ENCODE measurements at regions not wholly inside any gene's neighbourhood (a gene's known extent, or its start where the extent isn't known, plus 50 kb on each side); places are given as distances from the start of the nearest gene placed in this dataset.

DNA sequence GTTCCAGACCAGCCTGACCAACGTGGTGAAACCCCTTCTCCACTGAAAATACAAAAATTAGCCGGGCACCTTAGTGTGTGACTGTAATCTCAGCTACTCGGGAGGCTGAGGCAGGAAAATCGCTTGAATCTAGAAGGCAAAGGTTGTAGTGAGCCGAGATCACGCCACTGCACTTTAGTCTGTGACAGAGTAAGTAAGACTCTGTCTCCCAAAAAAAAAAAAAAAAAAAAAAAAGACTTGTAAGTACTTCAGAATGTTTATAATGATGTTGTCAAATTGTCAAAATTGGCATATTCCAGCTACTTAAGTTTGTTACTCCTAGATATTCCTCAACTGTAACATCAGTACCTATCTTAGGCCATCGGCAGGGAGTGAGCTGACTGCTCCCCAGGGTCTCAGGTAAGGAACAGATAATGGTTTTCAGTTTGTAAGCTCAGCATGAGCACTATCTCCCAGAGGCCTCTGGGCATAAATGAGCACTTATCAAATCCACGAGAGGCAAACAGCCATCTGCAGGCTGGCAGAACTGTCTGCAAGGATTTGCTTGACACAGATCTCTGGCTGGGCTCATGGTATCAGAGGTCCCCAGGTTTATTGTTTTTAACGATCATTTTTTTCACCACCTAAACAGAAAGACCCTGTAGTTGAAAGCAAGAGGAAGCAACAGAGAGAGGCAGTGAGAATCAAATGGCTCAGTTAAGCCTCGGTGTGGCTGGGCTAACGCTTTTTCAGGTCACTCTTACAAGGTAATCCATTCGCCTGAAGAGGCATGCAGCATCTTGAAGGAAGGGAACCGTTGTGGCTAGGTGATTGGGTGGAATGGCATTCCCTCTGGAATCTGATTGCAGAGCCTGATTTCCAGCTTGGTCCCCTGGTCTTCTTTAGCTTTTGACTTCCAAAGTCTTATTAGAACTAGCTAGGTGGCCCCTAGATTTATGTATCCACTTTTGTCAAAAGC, 115.9 kb downstream of the LY86 start:
- TF ChIP-seq, protein P1, sequence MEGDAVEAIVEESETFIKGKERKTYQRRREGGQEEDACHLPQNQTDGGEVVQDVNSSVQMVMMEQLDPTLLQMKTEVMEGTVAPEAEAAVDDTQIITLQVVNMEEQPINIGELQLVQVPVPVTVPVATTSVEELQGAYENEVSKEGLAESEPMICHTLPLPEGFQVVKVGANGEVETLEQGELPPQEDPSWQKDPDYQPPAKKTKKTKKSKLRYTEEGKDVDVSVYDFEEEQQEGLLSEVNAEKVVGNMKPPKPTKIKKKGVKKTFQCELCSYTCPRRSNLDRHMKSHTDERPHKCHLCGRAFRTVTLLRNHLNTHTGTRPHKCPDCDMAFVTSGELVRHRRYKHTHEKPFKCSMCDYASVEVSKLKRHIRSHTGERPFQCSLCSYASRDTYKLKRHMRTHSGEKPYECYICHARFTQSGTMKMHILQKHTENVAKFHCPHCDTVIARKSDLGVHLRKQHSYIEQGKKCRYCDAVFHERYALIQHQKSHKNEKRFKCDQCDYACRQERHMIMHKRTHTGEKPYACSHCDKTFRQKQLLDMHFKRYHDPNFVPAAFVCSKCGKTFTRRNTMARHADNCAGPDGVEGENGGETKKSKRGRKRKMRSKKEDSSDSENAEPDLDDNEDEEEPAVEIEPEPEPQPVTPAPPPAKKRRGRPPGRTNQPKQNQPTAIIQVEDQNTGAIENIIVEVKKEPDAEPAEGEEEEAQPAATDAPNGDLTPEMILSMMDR (IDR thresholded peaks at IDR 0.05; ENCODE audit: low read length, missing control alignments): no peak
- H3K4me3 ChIP-seq (replicated peaks; ENCODE audit: low read depth, low read length): no peak overlapping the region
- DNase-seq (ENCODE audit: low read depth): no peak

DNA sequence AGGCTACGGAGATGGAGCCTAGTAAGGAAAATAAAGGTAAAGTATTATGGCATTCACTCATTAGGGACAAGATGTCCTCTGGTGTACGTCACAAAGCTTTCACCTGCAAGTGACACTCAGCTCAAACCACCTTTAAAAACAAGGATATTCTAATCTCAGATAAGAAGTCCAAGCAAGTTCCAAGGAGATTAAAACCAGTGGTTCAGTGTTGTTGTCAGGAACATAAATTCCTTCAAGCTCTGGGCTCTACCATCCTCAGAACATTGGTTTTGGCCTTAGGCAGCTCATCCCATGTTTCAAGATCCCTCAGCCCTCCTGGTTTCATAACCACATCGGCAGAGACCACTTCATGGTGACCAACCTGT, 116.5 kb downstream of the LY86 start:
- TF ChIP-seq, protein P1 (IDR thresholded peaks at IDR 0.05; ENCODE audit: low read length, missing control alignments): no peak
- H3K4me3 ChIP-seq (replicated peaks; ENCODE audit: low read depth, low read length): no peak overlapping the region
- no peak for DNase-seq (ENCODE audit: low read depth)

DNA sequence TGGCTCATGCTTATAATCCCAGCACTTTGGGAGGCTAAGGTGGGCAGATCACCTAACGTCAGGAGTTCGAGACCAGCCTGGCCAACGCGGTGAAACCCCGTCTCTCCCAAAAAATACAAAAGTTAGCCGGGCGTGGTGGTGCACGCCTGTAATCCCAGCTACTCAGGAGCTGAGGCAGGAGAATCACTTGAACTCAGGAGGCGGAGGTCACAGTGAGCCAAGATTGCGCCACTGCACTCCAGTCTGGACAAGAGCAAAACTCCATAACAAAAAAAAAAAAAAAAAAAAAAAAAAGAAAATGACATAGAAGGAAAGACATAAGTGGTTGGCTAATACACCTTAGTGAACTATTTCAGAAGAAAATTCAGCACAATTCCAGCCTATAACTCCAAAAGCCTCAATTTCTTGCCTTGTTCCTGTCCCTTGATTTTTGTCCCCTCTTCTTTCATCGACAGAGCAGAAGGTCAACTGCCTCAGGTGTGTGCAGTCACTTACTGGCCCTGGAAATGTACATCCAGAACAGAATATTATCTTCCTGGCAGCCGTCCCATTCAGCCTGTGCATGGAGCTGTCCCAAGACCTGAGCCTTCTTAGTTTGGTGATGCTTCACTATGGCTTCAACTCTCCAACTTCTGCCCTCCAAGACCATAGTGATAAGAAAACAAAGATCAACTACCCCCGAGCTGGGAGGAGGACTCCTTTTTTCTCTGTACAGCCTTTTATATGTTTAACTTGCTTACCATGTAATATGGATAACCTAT, 117.6 kb downstream of the LY86 start:
- DNase-seq (ENCODE audit: low read depth): no peak
- TF ChIP-seq, protein P1 (IDR thresholded peaks at IDR 0.05; ENCODE audit: low read length, missing control alignments): no peak
- H3K4me3 ChIP-seq (replicated peaks; ENCODE audit: low read depth, low read length): no peak overlapping the region

DNA sequence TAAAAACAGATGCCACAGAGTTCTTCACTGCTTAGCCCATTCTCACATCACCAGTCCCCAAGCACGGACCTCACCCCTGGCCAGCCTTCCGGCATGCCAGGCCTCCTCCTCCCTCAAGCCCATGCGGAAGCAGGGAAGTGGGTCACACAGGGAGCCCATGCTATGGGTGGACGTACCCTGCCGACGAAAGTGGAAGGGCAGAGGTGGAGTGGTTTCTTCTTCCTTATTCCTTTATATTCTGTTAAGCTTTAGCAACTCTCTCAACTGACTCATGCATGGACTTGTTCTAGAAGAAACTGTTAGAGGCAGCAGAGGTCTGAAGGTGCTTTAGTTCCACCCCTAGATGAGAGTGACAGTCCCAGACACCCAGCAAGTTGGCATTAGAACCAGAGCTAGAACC, 118.6 kb downstream of the LY86 start:
- TF ChIP-seq, protein P1 (IDR thresholded peaks at IDR 0.05; ENCODE audit: low read length, missing control alignments): no peak
- no peak for DNase-seq (ENCODE audit: low read depth)
- H3K4me3 ChIP-seq (replicated peaks; ENCODE audit: low read depth, low read length): no peak overlapping the region

DNA sequence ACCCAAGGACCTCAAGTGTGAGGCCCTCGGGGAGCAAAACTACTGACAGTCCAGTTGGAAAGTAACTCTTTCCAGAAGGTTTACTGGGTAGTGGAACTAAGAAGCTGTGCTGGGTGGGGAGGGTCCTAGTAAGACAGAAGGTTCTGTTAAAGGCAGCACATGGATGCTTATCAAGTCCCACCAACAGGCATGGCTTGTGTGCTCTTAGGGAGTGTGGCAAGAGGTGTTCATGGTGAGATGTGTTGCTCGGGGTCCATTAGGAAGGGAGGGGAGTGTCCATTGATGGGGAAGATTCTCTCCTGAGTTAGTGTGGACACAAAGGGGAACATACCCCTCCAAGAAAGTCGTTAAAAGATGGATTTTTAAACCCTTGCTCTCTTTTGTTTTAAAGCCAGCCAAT, 120.6 kb downstream of the LY86 start:
- TF ChIP-seq, protein P1 (IDR thresholded peaks at IDR 0.05; ENCODE audit: low read length, missing control alignments): no peak
- no peak overlapping the region for H3K4me3 ChIP-seq (replicated peaks; ENCODE audit: low read depth, low read length)

DNA sequence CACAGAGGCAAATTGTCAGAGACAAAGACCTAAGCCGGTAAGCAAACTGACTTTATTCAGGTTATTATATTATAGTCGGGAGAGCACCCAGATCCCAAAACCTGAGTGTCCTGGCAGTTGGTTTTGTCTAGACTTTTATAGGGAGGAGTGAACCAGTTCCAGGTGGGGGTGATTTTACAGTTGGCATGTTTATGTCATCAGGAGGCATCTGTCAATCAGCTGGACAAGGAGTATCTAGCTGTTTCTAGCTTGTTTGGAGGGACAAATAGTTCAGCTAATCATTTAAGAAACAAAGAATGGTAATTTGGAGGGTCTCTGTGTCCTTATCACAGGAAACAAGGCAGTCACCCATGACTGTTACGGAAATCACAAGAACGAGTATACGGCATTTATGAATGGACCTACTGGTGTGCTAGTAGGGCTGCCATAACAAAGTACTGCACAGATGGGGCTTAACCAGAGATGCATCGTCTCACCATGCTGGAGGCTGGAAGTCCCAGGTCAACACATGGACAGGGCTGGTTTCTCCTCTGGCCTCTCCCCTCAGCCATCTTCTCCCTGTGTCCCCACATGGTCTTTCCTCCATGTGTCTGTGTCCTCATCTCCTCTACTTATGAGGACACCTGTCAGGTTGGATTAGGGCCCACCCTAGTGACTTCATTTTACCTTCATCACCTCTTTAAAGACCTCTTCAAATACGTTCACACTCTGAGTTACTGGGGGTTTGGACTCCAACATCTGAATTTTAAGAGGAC, 122.7 kb downstream of the LY86 start:
- H3K4me3 ChIP-seq (replicated peaks; ENCODE audit: low read depth, low read length): no peak overlapping the region
- DNase-seq (ENCODE audit: low read depth): no peak
- TF ChIP-seq, protein P1 (IDR thresholded peaks at IDR 0.05; ENCODE audit: low read length, missing control alignments): no peak

More for the DNA sequence above, 120.6 kb downstream of the LY86 start:
- no peak for DNase-seq (ENCODE audit: low read depth)

All from fibroblast of pulmonary artery (primary cell).